GM12892 (cell line): ENCODE measurements at regions not wholly inside any gene's neighbourhood (a gene's known extent, or its start where the extent isn't known, plus 50 kb on each side); places are given as distances from the start of the nearest gene placed in this dataset.

Experiments
- POLR2A ChIP-seq: IDR thresholded peaks from 2 replicates; pipeline ENCODE4 v1.6.1; 2011; ENCODE audit warnings: low read depth, low read length, control low read depth
- POLR2AphosphoS5 ChIP-seq: IDR thresholded peaks from 2 replicates; pipeline ENCODE4 v1.6.1; 2011; ENCODE audit warnings: low read depth, low read length, control low read depth

DNA sequence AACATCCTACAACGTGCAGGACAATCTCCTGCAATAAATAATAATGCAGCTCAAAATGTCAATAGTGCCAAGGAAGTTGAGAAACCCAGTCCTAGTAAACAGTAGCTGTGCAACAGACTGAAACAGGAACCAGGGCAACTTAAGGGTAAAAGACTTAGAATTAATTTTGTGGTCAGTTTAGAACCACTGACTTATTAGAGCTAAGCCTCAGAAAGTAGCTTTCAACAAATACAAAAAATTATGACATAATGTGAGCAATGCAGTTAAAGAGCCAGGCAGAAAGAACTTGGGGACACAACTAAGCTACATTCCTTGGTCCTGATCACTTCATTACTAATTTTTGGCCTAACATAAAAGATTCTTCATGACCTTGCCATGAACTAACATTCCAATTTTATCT is 195.4 kb downstream of the MACC1 start:
- TF ChIP-seq POLR2A = no peak
- TF ChIP-seq POLR2AphosphoS5 = no peak
